Chondrocyte (in vitro differentiated cells): ENCODE measurements at regions not wholly inside any gene's neighbourhood (a gene's known extent, or its start where the extent isn't known, plus 50 kb on each side); places are given as distances from the start of the nearest gene placed in this dataset.
"Not testable (repeated sequence)": the region's sequence is repeated elsewhere in the genome, so short reads cannot be mapped to it uniquely, and the experiment has no call there.

Experiments used
- DNase-seq: peaks from one replicate; pipeline ENCODE4 v3.0.0; 2021; ENCODE audit warnings: mixed read lengths, low spot score
- H3K27ac Mint-ChIP-seq: one replicate; pipeline ENCODE4 v1.8.0; 2021; ENCODE audit warnings: mild to moderate bottlenecking, moderate library complexity, mixed read lengths; ENCODE audit not compliant: unreplicated experiment
- H3K27me3 Mint-ChIP-seq: 2 replicates; pipeline ENCODE4 v1.8.0; 2021; ENCODE audit warnings: low read depth, mixed read lengths
- H3K36me3 Mint-ChIP-seq: 2 replicates; pipeline ENCODE4 v1.8.0; 2021; ENCODE audit warnings: low read depth, mixed read lengths
- H3K4me1 Mint-ChIP-seq: 2 replicates; pipeline ENCODE4 v1.8.0; 2021; ENCODE audit warnings: low read depth, mild to moderate bottlenecking, mixed read lengths
- H3K4me3 Mint-ChIP-seq: one replicate; pipeline ENCODE4 v1.8.0; 2021; ENCODE audit warnings: mild to moderate bottlenecking, moderate library complexity, mixed read lengths; ENCODE audit not compliant: unreplicated experiment
- H3K9me3 Mint-ChIP-seq: 2 replicates; pipeline ENCODE4 v1.8.0; 2021; ENCODE audit warnings: low read depth, mixed read lengths
- CTCF ChIP-seq: fragments of 200-600 bp; sonication (generic); IDR thresholded peaks from 2 replicates; pipeline ENCODE4 v1.5.0; 2021; ENCODE audit warnings: antibody characterized with exemption, mild to moderate bottlenecking, moderate library complexity

DNA sequence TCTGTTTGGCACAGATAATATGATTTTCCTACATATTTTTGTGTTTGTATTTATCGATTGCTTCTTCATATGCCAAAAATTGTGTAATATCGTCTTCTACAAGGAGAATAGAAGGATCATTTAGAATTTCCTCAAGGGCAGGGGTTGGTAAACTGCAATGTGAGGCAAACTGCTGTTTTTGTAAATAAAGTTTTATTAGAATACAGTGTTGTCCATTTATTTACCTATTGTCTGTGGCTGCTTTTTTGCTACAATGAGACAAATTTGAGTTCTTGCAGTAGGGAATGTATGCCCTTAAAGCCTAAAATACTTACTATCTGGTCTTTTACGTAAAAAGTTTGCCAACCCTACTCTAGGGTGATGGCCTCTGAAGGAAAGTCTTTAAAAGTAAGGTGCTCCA is 509.5 kb downstream of the TMEM114 start:
- Mint-ChIP-seq H3K4me3 (no peak overlapping the region), H3K27ac (no peak overlapping the region), H3K27me3 (no peaks in the 10 kb centered on the region), H3K9me3 (peaks cover 23% of the 10 kb centered on the region), H3K4me1 (no peaks in the 10 kb centered on the region), H3K36me3 (no peaks in the 10 kb centered on the region)
- no peak for TF ChIP-seq CTCF
- DNase-seq = no peak

DNA sequence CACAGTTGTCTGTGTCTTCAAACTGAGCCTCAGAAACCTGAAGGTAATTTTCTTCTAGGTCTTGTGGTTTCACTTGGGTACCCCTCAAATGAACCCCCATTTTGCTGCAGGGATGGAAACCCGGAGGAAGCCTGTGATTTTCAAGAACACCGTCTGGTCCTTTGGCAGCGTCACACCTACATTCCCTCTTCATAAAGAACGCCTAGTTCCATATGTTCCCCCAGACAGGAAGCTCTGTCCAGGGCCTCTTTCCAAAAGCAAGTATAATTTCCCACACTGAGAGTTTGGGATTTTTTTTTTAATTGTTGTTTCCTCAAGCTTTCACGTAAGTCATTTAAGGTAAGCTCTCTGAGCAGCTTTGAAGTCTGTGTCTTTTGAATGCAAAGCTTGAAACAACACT is 515.0 kb downstream of the TMEM114 start:
- Mint-ChIP-seq H3K27ac (no peak overlapping the region), H3K9me3 (peaks cover 34% of the 10 kb centered on the region), H3K27me3 (no peaks in the 10 kb centered on the region), H3K4me3 (no peak overlapping the region), H3K36me3 (no peaks in the 10 kb centered on the region), H3K4me1 (no peaks in the 10 kb centered on the region)
- no peak for DNase-seq
- TF ChIP-seq CTCF = no peak

DNA sequence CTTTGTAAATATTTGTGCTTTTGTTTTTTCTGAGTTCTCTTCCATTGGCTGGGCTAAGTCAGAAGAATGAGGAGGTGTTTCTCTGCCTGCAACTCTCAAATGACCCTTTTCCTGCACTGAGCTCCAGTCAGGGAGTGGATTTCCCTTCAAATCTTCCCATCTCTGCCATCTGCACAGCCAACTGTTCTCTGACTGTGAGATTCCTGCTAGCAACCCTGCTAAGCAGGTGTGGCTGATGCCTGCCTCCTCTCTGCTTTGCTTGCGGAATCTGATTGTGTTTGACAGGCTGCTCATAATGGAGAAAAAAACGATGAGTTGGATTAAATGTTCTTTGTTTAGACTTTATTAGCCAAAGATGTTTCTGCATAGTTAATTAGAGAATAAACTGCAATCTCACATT is 519.8 kb downstream of the TMEM114 start:
- peaks cover 43% of the 10 kb centered on the region for H3K9me3 Mint-ChIP-seq
- no peak for DNase-seq

DNA sequence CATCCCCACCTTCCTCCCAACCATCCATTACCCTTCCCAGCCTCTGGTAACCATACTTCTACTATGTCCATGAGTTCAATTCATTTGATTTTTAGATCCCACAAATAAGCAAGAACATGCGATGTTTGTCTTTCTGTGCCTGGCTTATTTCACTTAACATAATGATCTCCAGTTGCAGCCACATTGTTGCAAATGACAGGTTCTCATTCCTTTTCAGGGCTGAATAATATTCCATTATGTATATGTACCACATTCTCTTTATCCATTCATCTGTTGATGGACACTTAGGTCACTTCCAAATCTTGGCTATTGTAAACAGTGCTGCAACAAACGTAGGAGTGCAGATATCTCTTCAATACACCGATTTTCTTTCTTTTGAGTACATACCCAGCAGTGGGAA is 522.1 kb downstream of the TMEM114 start:
- not testable (repeated sequence) for H3K27me3 Mint-ChIP-seq, H3K36me3 Mint-ChIP-seq, DNase-seq, H3K4me3 Mint-ChIP-seq, H3K4me1 Mint-ChIP-seq, H3K27ac Mint-ChIP-seq
- H3K9me3 Mint-ChIP-seq = peaks cover 48% of the 10 kb centered on the region

More for the DNA sequence above, 519.8 kb downstream of the TMEM114 start:
- TF ChIP-seq CTCF = no peak
- Mint-ChIP-seq H3K27ac (no peak overlapping the region), H3K36me3 (no peaks in the 10 kb centered on the region), H3K27me3 (no peaks in the 10 kb centered on the region), H3K4me3 (no peak overlapping the region), H3K4me1 (no peaks in the 10 kb centered on the region)

GRCh38 chr16:8063159-8063558 is 527.2 kb downstream of the TMEM114 start:
- no peaks in the 10 kb centered on the region for H3K36me3 Mint-ChIP-seq
- no peak overlapping the region for H3K4me3 Mint-ChIP-seq
- H3K27ac Mint-ChIP-seq = no peak overlapping the region
- H3K27me3 Mint-ChIP-seq = no peaks in the 10 kb centered on the region
- no peaks in the 10 kb centered on the region for H3K4me1 Mint-ChIP-seq
- H3K9me3 Mint-ChIP-seq = peaks cover 41% of the 10 kb centered on the region
- DNase-seq = no peak
- TF ChIP-seq CTCF = no peak

DNA sequence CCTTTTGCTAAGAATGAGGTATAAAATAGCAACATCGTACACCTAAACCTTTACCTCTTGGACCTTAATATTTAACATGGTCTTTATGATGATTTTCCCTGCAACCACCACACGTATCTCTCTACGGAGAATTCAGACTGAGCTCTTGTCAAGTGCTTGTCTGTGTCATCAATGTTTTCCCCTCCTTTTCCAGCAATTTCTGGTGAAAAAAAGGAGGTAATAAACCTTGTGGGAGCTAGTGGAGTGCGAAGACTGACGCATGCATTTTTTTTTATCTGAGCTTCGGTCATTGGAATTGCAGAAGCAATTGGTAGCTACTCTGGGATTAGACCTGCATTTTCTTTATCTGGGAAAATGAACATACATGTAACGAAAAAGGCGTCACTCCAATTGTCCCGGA is 527.6 kb downstream of the TMEM114 start:
- Mint-ChIP-seq H3K9me3 (peaks cover 39% of the 10 kb centered on the region), H3K27ac (no peak overlapping the region), H3K4me1 (no peaks in the 10 kb centered on the region), H3K36me3 (no peaks in the 10 kb centered on the region), H3K4me3 (no peak overlapping the region), H3K27me3 (no peaks in the 10 kb centered on the region)
- no peak for TF ChIP-seq CTCF
- no peak for DNase-seq
